ENCODE measurements at regions not wholly inside any gene's neighbourhood (a gene's known extent, or its start where the extent isn't known, plus 50 kb on each side); places are given as distances from the start of the nearest gene placed in this dataset.
"Not testable (repeated sequence)": the region's sequence is repeated elsewhere in the genome, so short reads cannot be mapped to it uniquely, and the experiment has no call there.

GRCh38 chr4:104330125-104330905, 164.4 kb downstream of the CXXC4 start:
- no peak for DNase-seq

DNA sequence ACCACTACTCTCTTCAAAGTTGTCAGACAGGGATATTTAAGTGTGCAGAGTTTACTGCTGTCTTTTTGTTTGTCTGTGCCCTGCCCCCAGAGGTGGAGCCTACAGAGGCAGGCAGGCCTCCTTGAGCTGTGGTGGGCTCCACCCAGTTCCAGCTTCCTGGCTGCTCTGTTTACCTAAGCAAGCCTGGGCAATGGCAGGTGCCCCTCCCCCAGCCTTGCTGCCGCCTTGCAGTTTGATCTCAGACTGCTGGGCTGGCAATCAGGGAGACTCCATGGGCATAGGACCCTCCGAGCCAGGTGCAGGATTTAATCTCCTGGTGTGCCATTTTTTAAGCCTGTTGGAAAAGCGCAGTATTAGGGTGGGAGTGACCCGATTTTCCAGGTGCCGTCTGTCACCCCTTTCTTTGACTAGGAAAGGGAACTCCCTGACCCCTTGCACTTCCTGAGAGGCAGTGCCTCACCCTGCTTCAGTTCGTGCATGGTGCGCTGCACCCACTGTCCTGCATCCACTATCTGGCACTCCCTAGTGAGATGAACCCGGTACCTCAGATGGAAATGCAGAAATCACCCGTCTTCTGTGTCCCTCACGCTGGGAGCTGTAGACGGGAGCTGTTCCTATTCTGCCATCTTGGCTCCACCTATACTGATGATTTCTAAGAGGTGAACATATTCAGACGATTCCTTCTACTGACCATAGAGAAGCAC, 167.6 kb downstream of the CXXC4 start:
- not testable (repeated sequence) for DNase-seq

DNA sequence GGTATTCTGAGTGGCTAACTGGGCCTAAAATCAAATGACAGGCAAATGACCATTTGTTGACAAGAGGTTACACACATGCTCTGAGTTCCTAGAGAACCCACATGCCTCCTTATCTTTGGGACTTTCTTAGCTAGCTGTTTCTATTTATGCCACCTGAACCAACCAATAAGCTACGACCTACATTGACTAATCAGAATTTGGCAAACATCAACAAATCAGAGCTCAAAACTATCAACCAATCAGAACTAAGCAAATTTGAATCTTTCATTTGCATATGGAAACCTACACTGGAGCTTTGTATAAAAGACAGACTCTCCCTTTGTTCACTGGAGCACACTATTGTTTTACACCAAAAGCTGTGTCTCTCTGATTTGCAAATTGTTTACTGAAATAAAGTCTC, 192.0 kb downstream of the CXXC4 start:
- DNase-seq = no peak

GRCh38 chr4:104294811-104295210, 199.9 kb downstream of the CXXC4 start:
- no peak for DNase-seq

DNA sequence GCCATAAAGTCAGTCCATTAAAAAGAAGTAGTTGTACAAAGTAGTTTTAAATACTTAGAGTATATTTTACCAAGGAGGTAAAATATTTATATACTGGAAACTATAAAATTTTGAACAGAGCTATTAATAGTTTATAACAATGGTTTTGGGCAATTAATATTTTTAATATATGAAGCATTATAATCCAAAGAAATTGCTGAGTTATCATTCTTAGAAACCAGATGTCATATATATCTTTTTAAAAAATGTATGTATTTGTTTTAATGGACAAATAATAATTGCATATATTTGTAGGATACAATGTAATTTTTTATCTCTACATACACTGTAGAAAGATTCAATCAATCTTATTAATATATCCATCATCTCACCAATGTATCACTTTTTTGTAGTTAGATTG, 207.8 kb downstream of the CXXC4 start:
- no peak for DNase-seq

GRCh38 chr4:104283303-104283702, 211.4 kb downstream of the CXXC4 start:
- no peak for DNase-seq

GRCh38 chr4:104279744-104280143, 214.9 kb downstream of the CXXC4 start:
- no peak for DNase-seq

GRCh38 chr4:104272966-104273365, 221.7 kb downstream of the CXXC4 start:
- no peak for DNase-seq

GRCh38 chr4:104269603-104270002, 225.1 kb downstream of the CXXC4 start:
- DNase-seq = not testable (repeated sequence)

GRCh38 chr4:104263100-104263499, 231.6 kb downstream of the CXXC4 start:
- no peak for DNase-seq

- DNase-seq = no peak
Measured at GRCh38 chr4:104262678-104263077, 232.0 kb downstream of the CXXC4 start.

DNA sequence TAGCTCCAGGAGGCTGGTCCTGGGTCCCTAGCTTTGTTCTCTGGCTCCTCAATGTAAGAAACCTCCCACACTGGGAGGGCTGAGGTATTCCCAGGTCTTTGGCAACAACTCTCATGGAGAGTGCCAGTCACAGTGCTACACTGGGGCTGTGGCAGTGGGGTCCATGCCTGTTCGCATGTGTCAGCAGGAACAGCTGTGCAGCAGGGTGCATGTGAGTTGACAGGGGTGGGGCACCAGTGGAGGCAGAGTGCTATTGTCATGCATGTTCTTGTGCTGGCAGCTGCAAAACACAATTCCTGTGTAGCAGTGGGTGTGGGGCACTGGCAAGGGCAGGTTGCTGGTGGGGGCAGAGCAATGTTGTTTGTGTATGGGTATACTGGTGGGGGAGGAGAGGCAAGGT, 246.0 kb downstream of the CXXC4 start:
- no peak for DNase-seq

GRCh38 chr4:104235967-104236366, 258.7 kb downstream of the CXXC4 start:
- no peak for DNase-seq

DNA sequence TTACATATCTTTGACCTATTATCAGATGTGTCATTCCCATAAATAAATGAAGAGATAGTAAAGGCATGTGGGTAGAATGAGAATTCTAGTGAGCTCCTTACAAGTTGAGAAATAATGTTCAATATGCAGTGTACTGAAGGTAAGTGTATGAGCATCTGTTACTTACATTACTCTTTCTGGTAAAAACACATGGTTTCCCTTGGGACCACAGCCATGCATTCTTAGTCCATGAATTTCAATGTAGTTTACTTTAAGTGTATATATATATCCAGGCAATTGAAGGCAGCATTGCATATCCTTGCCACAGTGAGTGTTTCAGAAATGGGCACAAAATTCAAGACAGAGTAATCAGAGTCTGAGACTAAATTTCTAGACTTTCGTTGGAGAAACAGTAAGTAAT, 277.2 kb downstream of the CXXC4 start:
- no peak for DNase-seq

DNA sequence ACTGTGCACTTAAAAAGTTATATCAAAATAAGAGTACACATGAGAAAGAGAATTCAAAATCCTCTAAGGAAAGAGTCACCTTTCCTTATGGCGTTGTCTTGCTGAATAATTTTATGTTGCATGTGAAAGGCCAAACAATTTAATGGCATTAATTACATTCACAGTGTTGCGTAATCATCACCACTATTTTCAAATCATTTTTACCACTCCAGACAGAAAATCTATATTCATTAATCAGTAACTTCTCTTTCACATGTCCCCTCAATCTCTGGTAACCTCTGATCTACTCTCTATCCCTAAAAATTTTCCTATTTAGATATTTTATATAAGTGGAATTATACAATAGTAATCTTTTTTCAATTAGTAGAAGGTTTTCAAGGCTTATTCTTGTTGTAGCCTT, 283.0 kb downstream of the CXXC4 start:
- no peak for DNase-seq

GRCh38 chr4:104210420-104210819, 284.3 kb downstream of the CXXC4 start:
- no peak for DNase-seq

DNA sequence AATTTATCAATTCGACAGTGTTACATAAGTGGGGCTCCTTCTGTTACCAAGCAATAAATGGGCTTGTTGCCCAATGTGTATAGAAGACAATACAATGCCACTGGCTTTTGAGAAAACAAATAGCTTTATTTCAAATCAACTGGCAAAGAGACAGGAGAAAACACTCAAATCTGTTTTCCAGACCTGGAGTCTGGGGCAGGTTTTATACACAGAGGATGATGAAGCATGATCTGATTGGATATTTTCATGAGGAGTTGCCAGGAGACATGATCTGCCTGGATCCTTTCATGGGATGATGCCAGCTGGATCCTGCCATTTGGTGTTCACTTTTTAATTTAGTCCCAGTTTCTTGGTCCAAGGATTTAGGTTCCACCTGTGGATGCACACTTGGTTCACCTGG, 287.9 kb downstream of the CXXC4 start:
- DNase-seq = no peak

- DNase-seq = no peak
Measured at GRCh38 chr4:104205116-104205515, 289.6 kb downstream of the CXXC4 start.

DNA sequence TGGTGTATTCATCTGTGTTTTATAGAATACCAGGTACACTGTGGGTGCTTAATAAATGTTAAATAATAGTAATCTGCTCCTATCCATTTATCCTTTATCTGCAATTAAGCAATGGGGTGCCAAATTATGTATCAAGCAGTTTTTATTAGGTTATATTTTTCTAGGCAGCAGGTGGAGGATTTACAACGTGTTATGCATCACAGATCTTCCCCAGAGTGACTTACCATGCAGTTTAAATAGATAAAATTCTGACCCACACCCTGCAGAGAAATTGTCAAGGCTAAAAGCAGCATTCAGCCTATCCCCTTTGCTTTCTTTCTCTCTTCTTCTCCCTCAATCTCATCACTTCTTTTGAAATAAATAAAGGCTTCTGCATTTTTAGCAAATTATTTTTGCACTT, 306.4 kb downstream of the CXXC4 start:
- DNase-seq = no peak

GRCh38 chr4:104169437-104169836, 325.3 kb downstream of the CXXC4 start:
- no peak for DNase-seq

DNA sequence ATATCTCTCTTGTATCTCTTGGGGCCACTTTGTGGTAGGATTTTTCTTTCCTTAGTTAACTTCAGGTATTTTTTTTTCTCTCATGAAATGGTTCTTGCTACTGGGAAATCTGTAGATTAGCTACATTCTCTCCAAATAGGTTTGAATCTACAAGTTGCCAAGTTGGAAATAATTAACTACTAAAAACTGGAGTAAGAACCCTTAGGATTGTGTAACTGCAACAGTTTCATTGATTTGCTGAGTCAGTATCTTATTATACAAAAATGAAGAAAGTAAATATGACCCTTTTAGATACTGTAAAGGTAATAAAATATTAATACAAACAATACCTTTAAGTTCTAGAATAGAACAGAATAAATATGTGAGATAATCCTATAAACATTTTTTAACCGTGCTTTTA, 327.9 kb downstream of the CXXC4 start:
- DNase-seq = no peak

DNA sequence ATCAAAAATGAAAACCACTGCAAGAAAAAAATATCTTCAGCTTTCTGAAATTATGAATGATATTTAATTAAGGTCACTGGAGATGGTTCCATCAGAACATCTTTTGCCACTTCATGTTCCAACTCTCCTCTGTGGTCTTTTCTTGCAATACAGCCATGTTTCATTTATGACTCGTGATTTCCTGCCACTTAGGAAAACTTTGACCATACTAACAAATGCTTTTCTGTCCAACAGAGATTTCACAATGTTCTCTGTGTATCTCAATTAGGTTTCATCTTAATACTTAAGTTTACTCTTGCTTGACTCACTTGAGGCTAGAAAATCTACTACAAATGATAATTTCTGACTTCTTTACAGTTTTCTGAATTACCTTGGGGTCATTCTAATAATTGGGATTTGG, 330.9 kb downstream of the CXXC4 start:
- DNase-seq = no peak

GRCh38 chr4:104146048-104146447, 348.6 kb downstream of the CXXC4 start:
- no peak for DNase-seq

DNA sequence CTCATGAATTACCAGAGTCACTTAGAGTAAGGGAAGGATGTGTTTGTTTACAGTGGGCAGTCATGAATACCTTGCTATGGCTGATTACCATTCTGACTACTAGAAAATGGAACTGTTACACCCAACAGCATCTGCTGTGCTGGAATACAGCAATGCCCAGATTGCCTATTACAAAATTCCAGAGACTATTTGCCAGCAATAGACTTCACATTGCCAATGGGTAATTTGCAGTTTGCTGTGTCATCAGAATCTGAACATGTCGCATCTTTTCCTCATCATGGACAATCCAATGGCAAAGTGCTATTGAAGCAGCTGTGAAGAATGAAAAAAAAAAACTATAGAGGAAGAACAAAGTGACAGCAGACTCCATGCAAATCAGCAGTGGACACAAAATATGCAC, 356.6 kb downstream of the CXXC4 start:
- DNase-seq = no peak
